ENCODE measurements at regions not wholly inside any gene's neighbourhood (a gene's known extent, or its start where the extent isn't known, plus 50 kb on each side); places are given as distances from the start of the nearest gene placed in this dataset.

- TF ChIP-seq CTCF (IDR thresholded peaks at IDR 0.05; ENCODE audit: control extremely low read depth in 1 of 3, insufficient read depth in 1 of 3, low read depth in 1 of 3, low read length in 3 of 3) (no peak), KDM1A (IDR thresholded peaks at IDR 0.05; ENCODE audit: borderline replicate concordance, low read length) (no peak), POLR2A (IDR thresholded peaks at IDR 0.05; ENCODE audit: control extremely low read depth in 1 of 2, low read depth in 2 of 2, low read length in 2 of 2) (no peak), RAD21 (IDR thresholded peaks at IDR 0.05 in 1 of 2, conservative IDR thresholded peaks at IDR 0.05 in 1 of 2; ENCODE audit: low read depth in 2 of 2, low read length in 2 of 2) (no peak), TBP (IDR thresholded peaks at IDR 0.05; ENCODE audit: low read depth, low read length) (no peak), RFX5 (IDR thresholded peaks at IDR 0.05; ENCODE audit: borderline replicate concordance, low read depth, low read length) (no peak), BCL11A (IDR thresholded peaks at IDR 0.05; ENCODE audit: low read depth in 2 of 2, low read length in 2 of 2) (no peak), USF2 (IDR thresholded peaks at IDR 0.05; ENCODE audit: low read length) (no peak), CEBPB (IDR thresholded peaks at IDR 0.05; ENCODE audit: low read depth, low read length) (no peak), POLR2AphosphoS5 (IDR thresholded peaks at IDR 0.05; ENCODE audit: low read depth, low read length) (no peak), MAX (IDR thresholded peaks at IDR 0.05) (no peak), HDAC6 (IDR thresholded peaks at IDR 0.05; ENCODE audit: low read depth, low read length) (no peak), SIN3A (conservative IDR thresholded peaks at IDR 0.05 in 1 of 2, IDR thresholded peaks at IDR 0.05 in 1 of 2; ENCODE audit: low read depth in 1 of 2, low read length in 2 of 2) (no peak)
These were observed 79.8 kb upstream of the PFN2 start for GRCh38 chr3:150050510-150050909.
